HCT116 (cell line): ENCODE measurements at regions not wholly inside any gene's neighbourhood (a gene's known extent, or its start where the extent isn't known, plus 50 kb on each side); places are given as distances from the start of the nearest gene placed in this dataset.

ENCODE experiments used
- CEBPB ChIP-seq: IDR thresholded peaks from 2 replicates; pipeline ENCODE4 v1.6.1; 2012; ENCODE audit warnings: low read depth
- EZH2 ChIP-seq: fragments of 200-600 bp; sonication (generic); IDR thresholded peaks from 2 replicates; pipeline ENCODE4 v1.6.1; 2017; ENCODE audit warnings: antibody characterized with exemption, mixed run types
- POLR2A ChIP-seq: IDR thresholded peaks from 2 replicates; pipeline ENCODE4 v1.7.0; 2011; ENCODE audit warnings: borderline replicate concordance; ENCODE audit not compliant: insufficient read depth, insufficient read length; ENCODE audit errors: extremely low read depth
- POLR2AphosphoS5 ChIP-seq: IDR thresholded peaks from 2 replicates; pipeline ENCODE4 v1.6.1; 2011; ENCODE audit warnings: mild to moderate bottlenecking, low read depth, low read length, moderate library complexity
- RAD21 ChIP-seq: IDR thresholded peaks from 2 replicates; pipeline ENCODE4 v1.6.1; 2012; ENCODE audit warnings: low read depth, mild to moderate bottlenecking
- SIN3A ChIP-seq: IDR thresholded peaks from 2 replicates; pipeline ENCODE4 v1.6.1; 2012; ENCODE audit warnings: low read depth
- SRF ChIP-seq: IDR thresholded peaks from 2 replicates; pipeline ENCODE4 v1.6.1; 2012; ENCODE audit warnings: low read depth
- TCF7L2 ChIP-seq: IDR thresholded peaks from 2 replicates; pipeline ENCODE4 v1.7.0; 2011; ENCODE audit warnings: borderline replicate concordance, inconsistent platforms; ENCODE audit not compliant: insufficient read depth, insufficient read length; ENCODE audit errors: extremely low read depth
- TF ChIP-seq, protein P1 (sequence below): IDR thresholded peaks from 2 replicates; pipeline ENCODE4 v1.6.1; 2012; ENCODE audit warnings: low read depth
- TF ChIP-seq, protein P2 (sequence below): IDR thresholded peaks from 2 replicates; pipeline ENCODE4 v1.6.1; 2012
- TF ChIP-seq, protein P3 (sequence below), 3 experiments: fragments of 200-600 bp in 1 of 3; sonication (generic) in 1 of 3; IDR thresholded peaks in 2 of 3; conservative IDR thresholded peaks in 1 of 3; 2 replicates each; pipeline ENCODE4 v1.5.1; 2012 to 2017; ENCODE audit warnings: low read depth in 2 of 3, low read length in 2 of 3, antibody characterized with exemption in 1 of 3, borderline replicate concordance in 1 of 3, control low read depth in 1 of 3, mild to moderate bottlenecking in 1 of 3, mixed read lengths in 1 of 3, mixed run types in 1 of 3, moderate library complexity in 1 of 3; ENCODE audit not compliant: insufficient read depth in 1 of 3
- TF ChIP-seq, protein P4 (sequence below): IDR thresholded peaks from 2 replicates; pipeline ENCODE4 v1.6.1; 2011; ENCODE audit warnings: mild to moderate bottlenecking, low read length, moderate library complexity; ENCODE audit not compliant: insufficient replicate concordance; ENCODE audit errors: extremely low read depth

DNA sequence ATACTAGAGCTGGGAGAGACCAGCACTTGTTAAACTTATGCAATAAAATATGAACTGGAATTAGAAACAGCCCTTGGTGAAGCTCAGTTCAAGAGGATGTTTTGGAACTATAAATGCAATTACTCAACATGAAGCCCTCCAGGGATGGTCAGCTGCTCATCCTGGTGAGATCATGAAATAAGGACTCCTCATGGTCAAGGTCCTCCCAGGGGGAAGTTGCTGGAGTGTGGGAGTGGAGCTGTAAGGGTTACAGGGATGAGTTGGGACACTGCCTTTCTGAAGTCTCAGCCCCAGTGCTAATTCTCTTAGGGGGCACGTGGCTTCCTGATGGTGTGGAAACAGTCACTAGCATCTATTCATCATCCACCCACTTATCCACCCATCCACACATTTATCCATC is 301.7 kb upstream of the SFSWAP start:
- TF ChIP-seq, protein P1, sequence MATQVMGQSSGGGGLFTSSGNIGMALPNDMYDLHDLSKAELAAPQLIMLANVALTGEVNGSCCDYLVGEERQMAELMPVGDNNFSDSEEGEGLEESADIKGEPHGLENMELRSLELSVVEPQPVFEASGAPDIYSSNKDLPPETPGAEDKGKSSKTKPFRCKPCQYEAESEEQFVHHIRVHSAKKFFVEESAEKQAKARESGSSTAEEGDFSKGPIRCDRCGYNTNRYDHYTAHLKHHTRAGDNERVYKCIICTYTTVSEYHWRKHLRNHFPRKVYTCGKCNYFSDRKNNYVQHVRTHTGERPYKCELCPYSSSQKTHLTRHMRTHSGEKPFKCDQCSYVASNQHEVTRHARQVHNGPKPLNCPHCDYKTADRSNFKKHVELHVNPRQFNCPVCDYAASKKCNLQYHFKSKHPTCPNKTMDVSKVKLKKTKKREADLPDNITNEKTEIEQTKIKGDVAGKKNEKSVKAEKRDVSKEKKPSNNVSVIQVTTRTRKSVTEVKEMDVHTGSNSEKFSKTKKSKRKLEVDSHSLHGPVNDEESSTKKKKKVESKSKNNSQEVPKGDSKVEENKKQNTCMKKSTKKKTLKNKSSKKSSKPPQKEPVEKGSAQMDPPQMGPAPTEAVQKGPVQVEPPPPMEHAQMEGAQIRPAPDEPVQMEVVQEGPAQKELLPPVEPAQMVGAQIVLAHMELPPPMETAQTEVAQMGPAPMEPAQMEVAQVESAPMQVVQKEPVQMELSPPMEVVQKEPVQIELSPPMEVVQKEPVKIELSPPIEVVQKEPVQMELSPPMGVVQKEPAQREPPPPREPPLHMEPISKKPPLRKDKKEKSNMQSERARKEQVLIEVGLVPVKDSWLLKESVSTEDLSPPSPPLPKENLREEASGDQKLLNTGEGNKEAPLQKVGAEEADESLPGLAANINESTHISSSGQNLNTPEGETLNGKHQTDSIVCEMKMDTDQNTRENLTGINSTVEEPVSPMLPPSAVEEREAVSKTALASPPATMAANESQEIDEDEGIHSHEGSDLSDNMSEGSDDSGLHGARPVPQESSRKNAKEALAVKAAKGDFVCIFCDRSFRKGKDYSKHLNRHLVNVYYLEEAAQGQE = no peak
- TF ChIP-seq POLR2AphosphoS5 (no peak), RAD21 (no peak), TCF7L2 (no peak), SRF (no peak), CEBPB (no peak), POLR2A (no peak), SIN3A (no peak), EZH2 (no peak)
- TF ChIP-seq, protein P2, sequence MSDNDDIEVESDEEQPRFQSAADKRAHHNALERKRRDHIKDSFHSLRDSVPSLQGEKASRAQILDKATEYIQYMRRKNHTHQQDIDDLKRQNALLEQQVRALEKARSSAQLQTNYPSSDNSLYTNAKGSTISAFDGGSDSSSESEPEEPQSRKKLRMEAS = no peak
- TF ChIP-seq, protein P3, sequence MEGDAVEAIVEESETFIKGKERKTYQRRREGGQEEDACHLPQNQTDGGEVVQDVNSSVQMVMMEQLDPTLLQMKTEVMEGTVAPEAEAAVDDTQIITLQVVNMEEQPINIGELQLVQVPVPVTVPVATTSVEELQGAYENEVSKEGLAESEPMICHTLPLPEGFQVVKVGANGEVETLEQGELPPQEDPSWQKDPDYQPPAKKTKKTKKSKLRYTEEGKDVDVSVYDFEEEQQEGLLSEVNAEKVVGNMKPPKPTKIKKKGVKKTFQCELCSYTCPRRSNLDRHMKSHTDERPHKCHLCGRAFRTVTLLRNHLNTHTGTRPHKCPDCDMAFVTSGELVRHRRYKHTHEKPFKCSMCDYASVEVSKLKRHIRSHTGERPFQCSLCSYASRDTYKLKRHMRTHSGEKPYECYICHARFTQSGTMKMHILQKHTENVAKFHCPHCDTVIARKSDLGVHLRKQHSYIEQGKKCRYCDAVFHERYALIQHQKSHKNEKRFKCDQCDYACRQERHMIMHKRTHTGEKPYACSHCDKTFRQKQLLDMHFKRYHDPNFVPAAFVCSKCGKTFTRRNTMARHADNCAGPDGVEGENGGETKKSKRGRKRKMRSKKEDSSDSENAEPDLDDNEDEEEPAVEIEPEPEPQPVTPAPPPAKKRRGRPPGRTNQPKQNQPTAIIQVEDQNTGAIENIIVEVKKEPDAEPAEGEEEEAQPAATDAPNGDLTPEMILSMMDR (IDR thresholded peaks at IDR 0.05 in 2 of 3, conservative IDR thresholded peaks at IDR 0.05 in 1 of 3; ENCODE audit: borderline replicate concordance in 1 of 3, insufficient read depth in 1 of 3, low read depth in 2 of 3, low read length in 2 of 3) = no peak
- TF ChIP-seq, protein P4, sequence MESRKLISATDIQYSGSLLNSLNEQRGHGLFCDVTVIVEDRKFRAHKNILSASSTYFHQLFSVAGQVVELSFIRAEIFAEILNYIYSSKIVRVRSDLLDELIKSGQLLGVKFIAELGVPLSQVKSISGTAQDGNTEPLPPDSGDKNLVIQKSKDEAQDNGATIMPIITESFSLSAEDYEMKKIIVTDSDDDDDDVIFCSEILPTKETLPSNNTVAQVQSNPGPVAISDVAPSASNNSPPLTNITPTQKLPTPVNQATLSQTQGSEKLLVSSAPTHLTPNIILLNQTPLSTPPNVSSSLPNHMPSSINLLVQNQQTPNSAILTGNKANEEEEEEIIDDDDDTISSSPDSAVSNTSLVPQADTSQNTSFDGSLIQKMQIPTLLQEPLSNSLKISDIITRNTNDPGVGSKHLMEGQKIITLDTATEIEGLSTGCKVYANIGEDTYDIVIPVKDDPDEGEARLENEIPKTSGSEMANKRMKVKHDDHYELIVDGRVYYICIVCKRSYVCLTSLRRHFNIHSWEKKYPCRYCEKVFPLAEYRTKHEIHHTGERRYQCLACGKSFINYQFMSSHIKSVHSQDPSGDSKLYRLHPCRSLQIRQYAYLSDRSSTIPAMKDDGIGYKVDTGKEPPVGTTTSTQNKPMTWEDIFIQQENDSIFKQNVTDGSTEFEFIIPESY = no peak
